Breast epithelium (tissue), 4 donors: ENCODE measurements at regions not wholly inside any gene's neighbourhood (a gene's known extent, or its start where the extent isn't known, plus 50 kb on each side); places are given as distances from the start of the nearest gene placed in this dataset.

Experiments used
- DNase-seq, 2 donors: peaks; one replicate each; pipeline ENCODE4 v3.0.0-alpha.2; 2019; ENCODE audit warnings: low spot score in 2 of 2
- H3K27ac ChIP-seq, 2 donors: fragments of 200-600 bp; sonication (generic) in 1 of 2; one replicate each; pipeline ENCODE4 v1.5.1; 2016 to 2019; ENCODE audit warnings: mild to moderate bottlenecking in 1 of 2
- H3K27me3 ChIP-seq, 2 donors: fragments of 200-600 bp; sonication (generic) in 1 of 2; one replicate each; pipeline versions ENCODE4 v1.5.1 to v1.6.0; 2017 to 2019; ENCODE audit warnings: control low read depth in 1 of 2, mild to moderate bottlenecking in 1 of 2
- H3K36me3 ChIP-seq: fragments of 200-600 bp; one replicate; pipeline ENCODE4 v1.5.1; 2019
- H3K4me1 ChIP-seq, 2 donors: fragments of 200-600 bp; sonication (generic); one replicate each; pipeline ENCODE4 v1.5.1; 2016 to 2019; ENCODE audit warnings: control low read depth in 1 of 2
- H3K4me3 ChIP-seq, 3 donors: fragments of 200-600 bp; sonication (generic); 1 replicate in 2 of 3; 2 replicates in 1 of 3; pipeline ENCODE4 v1.5.1; 2016 to 2019; ENCODE audit warnings: mild to moderate bottlenecking in 3 of 3, moderate library complexity in 2 of 3
- H3K9me3 ChIP-seq, 2 donors: fragments of 200-600 bp; sonication (generic) in 1 of 2; one replicate each; pipeline ENCODE4 v1.5.1; 2016 to 2019; ENCODE audit warnings: control low read depth in 1 of 2
- CTCF ChIP-seq, 3 donors: fragments of 450-650 bp; IDR thresholded peaks; one replicate each; pipeline ENCODE4 v1.5.1; 2016 to 2017; ENCODE audit warnings: antibody characterized with exemption in 3 of 3, mild to moderate bottlenecking in 3 of 3, moderate library complexity in 3 of 3
- POLR2A ChIP-seq: fragments of 450-650 bp; IDR thresholded peaks from one replicate; pipeline ENCODE4 v1.6.1; 2016; ENCODE audit warnings: antibody characterized with exemption, mild to moderate bottlenecking, moderate library complexity
- POLR2AphosphoS5 ChIP-seq, 3 donors: sonication (generic); formaldehyde crosslinking; IDR thresholded peaks; one replicate each; pipeline ENCODE4 v1.6.1; 2017; ENCODE audit warnings: antibody characterized with exemption in 3 of 3
- intact Hi-C: fragments of 100-400 bp; cut with DNase I; formaldehyde crosslinking; loops from one replicate; pipeline ENCODE4 v1.15.1; 2023; ENCODE audit warnings: low total_unique reads

- no peak for TF ChIP-seq POLR2AphosphoS5 (IDR thresholded peaks at IDR 0.05)
- TF ChIP-seq POLR2A = no peak
- no peak for TF ChIP-seq CTCF (IDR thresholded peaks at IDR 0.05)
- no peaks in the 10 kb centered on the region for H3K27me3 ChIP-seq
- H3K4me3 ChIP-seq = no peak overlapping the region
- no peaks in the 10 kb centered on the region for H3K9me3 ChIP-seq
- no peak for DNase-seq
- H3K4me1 ChIP-seq = no peaks in the 10 kb centered on the region
- H3K36me3 ChIP-seq = no peaks in the 10 kb centered on the region
- H3K27ac ChIP-seq = no peak overlapping the region
- intact Hi-C loops = no loop called here
Measured at GRCh38 chr5:167255926-167256325, 1035.5 kb upstream of the WWC1 start.

GRCh38 chr5:167259806-167260205 lies 1031.6 kb upstream of the WWC1 start:
- intact Hi-C loops = no loop called here
- no peak for DNase-seq
- TF ChIP-seq POLR2A = no peak
- no peak for TF ChIP-seq POLR2AphosphoS5 (IDR thresholded peaks at IDR 0.05)
- TF ChIP-seq CTCF (IDR thresholded peaks at IDR 0.05) = no peak

GRCh38 chr5:167261309-167262100 lies 1029.9 kb upstream of the WWC1 start:
- no peaks in the 10 kb centered on the region for H3K9me3 ChIP-seq
- intact Hi-C loops = loop anchor here (2.0 kb wide), 1 partner anchor 15 kb away; no protein-coding TSS in a partner anchor
- no peaks in the 10 kb centered on the region for H3K4me1 ChIP-seq
- H3K27me3 ChIP-seq = no peaks in the 10 kb centered on the region
- no peak for TF ChIP-seq CTCF (IDR thresholded peaks at IDR 0.05)
- no peak for TF ChIP-seq POLR2AphosphoS5 (IDR thresholded peaks at IDR 0.05)
- no peak for TF ChIP-seq POLR2A
- H3K4me3 ChIP-seq = no peak overlapping the region
- no peaks in the 10 kb centered on the region for H3K36me3 ChIP-seq
- no peak for DNase-seq
- no peak overlapping the region for H3K27ac ChIP-seq

More at GRCh38 chr5:167259806-167260205, 1031.6 kb upstream of the WWC1 start:
- Histone ChIP-seq H3K4me1 (no peaks in the 10 kb centered on the region), H3K36me3 (no peaks in the 10 kb centered on the region), H3K4me3 (no peak overlapping the region), H3K9me3 (no peaks in the 10 kb centered on the region), H3K27ac (no peak overlapping the region), H3K27me3 (no peaks in the 10 kb centered on the region)

- Histone ChIP-seq H3K4me1 (no peaks in the 10 kb centered on the region), H3K27ac (no peak overlapping the region), H3K4me3 (no peak overlapping the region), H3K9me3 (no peaks in the 10 kb centered on the region), H3K27me3 (no peaks in the 10 kb centered on the region), H3K36me3 (no peaks in the 10 kb centered on the region)
- TF ChIP-seq POLR2AphosphoS5 (IDR thresholded peaks at IDR 0.05) (no peak), CTCF (IDR thresholded peaks at IDR 0.05) (no peak), POLR2A (no peak)
- DNase-seq = no peak
- intact Hi-C loops = loop anchor here (2.0 kb wide), 1 partner anchor 14 kb away; no protein-coding TSS in a partner anchor
Measured at GRCh38 chr5:167263185-167263584, 1028.3 kb upstream of the WWC1 start.

GRCh38 chr5:167264348-167264747 lies 1027.1 kb upstream of the WWC1 start:
- intact Hi-C loops = no loop called here

More at GRCh38 chr5:167264348-167264747, 1027.1 kb upstream of the WWC1 start:
- H3K27me3 ChIP-seq = no peaks in the 10 kb centered on the region
- H3K9me3 ChIP-seq = no peaks in the 10 kb centered on the region
- no peak overlapping the region for H3K4me3 ChIP-seq
- H3K36me3 ChIP-seq = no peaks in the 10 kb centered on the region
- no peak for DNase-seq
- H3K4me1 ChIP-seq = no peaks in the 10 kb centered on the region
- no peak for TF ChIP-seq POLR2AphosphoS5 (IDR thresholded peaks at IDR 0.05)
- TF ChIP-seq CTCF (IDR thresholded peaks at IDR 0.05) = no peak
- no peak overlapping the region for H3K27ac ChIP-seq
